IMR-90 (cell line): ENCODE measurements at regions not wholly inside any gene's neighbourhood (a gene's known extent, or its start where the extent isn't known, plus 50 kb on each side); places are given as distances from the start of the nearest gene placed in this dataset.

Experiments used
- ATAC-seq: fragments of 200-7000 bp; cut with Tn5 transposase; 2 replicates; pipeline ENCODE4 v1.9.1; 2020; ENCODE audit warnings: low read depth, mild to moderate bottlenecking, moderate library complexity
- BruUV-seq: library from RNA; stranded (reverse); fragments of 400-500 nt; replicated peaks from 2 replicates; lab custom pipeline; 2021; lab: Mats Ljungman, UMichigan
- CTCF ChIA-PET: fragments of 300-600 bp; formaldehyde crosslinking; extraction: SDS; loops from one replicate; lab custom pipeline; 2021; ENCODE audit warnings: antibody characterized with exemption; lab: Yijun Ruan, JAX
- POLR2A ChIA-PET: fragments of 300-600 bp; sonication (Branson Sonifier 250); formaldehyde crosslinking; loops from one replicate; lab custom pipeline; 2022; ENCODE audit warnings: antibody characterized with exemption; ENCODE audit not compliant: unreplicated experiment; lab: Charles Lee
- DNase-seq: peaks from one replicate; pipeline ENCODE4 v3.0.0; 2013
- H2AFZ ChIP-seq: replicated peaks from 2 replicates; pipeline ENCODE3; 2013; ENCODE audit warnings: low read length, mild to moderate bottlenecking; ENCODE audit not compliant: poor library complexity
- H2AK5ac ChIP-seq: 2 replicates; pipeline ENCODE4 v1.6.1; 2013; ENCODE audit warnings: low read depth, low read length, inconsistent platforms
- H2AK9ac ChIP-seq: replicated peaks from 2 replicates; pipeline ENCODE3; 2013; ENCODE audit warnings: mild to moderate bottlenecking, low read depth, low read length, moderate library complexity; ENCODE audit not compliant: poor library complexity
- H2BK120ac ChIP-seq: 2 replicates; pipeline ENCODE4 v1.6.1; 2013; ENCODE audit warnings: low read depth, low read length, inconsistent platforms
- H2BK15ac ChIP-seq: 3 replicates; pipeline ENCODE4 v1.6.1; 2013; ENCODE audit warnings: low read depth, low read length, inconsistent platforms
- H2BK20ac ChIP-seq: 2 replicates; pipeline ENCODE4 v1.6.1; 2013; ENCODE audit warnings: low read depth, mild to moderate bottlenecking, inconsistent platforms, low read length, moderate library complexity
- H2BK5ac ChIP-seq: 2 replicates; pipeline ENCODE4 v1.6.1; 2013; ENCODE audit warnings: mild to moderate bottlenecking, low read depth, low read length, inconsistent platforms; ENCODE audit not compliant: poor library complexity, severe bottlenecking
- H3K14ac ChIP-seq: replicated peaks from 2 replicates; pipeline ENCODE4 v1.6.1; 2013; ENCODE audit warnings: low read depth, low read length, inconsistent platforms
- H3K18ac ChIP-seq: 2 replicates; pipeline ENCODE4 v1.6.1; 2013; ENCODE audit warnings: low read depth, low read length, control low read depth
- H3K23ac ChIP-seq: 2 replicates; pipeline ENCODE4 v1.6.1; 2013; ENCODE audit warnings: low read depth, low read length, inconsistent platforms
- H3K27ac ChIP-seq: 2 replicates; pipeline ENCODE4 v1.5.1; 2013; ENCODE audit warnings: mild to moderate bottlenecking, control low read depth, low read length; ENCODE audit not compliant: insufficient read depth
- H3K27me3 ChIP-seq: 2 replicates; pipeline ENCODE4 v1.6.1; 2013; ENCODE audit warnings: low read length; ENCODE audit not compliant: control insufficient read depth, insufficient read depth
- H3K36me3 ChIP-seq: 2 replicates; pipeline ENCODE4 v1.6.1; 2013; ENCODE audit warnings: low read length, mixed read lengths; ENCODE audit not compliant: control insufficient read depth, insufficient read depth
- H3K4ac ChIP-seq: 2 replicates; pipeline ENCODE4 v1.6.1; 2013; ENCODE audit warnings: low read depth, low read length, inconsistent platforms
- H3K4me1 ChIP-seq: 2 replicates; pipeline ENCODE4 v1.6.1; 2013; ENCODE audit warnings: low read length, mixed read lengths; ENCODE audit not compliant: control insufficient read depth, insufficient read depth
- H3K4me2 ChIP-seq: 2 replicates; pipeline ENCODE4 v1.6.1; 2013; ENCODE audit warnings: low read depth, mild to moderate bottlenecking, control low read depth, low read length, moderate library complexity
- H3K4me3 ChIP-seq: 2 replicates; pipeline ENCODE4 v1.5.1; 2013; ENCODE audit warnings: low read depth, mild to moderate bottlenecking, control low read depth, low read length, moderate library complexity; ENCODE audit not compliant: insufficient read depth
- H3K56ac ChIP-seq: 2 replicates; pipeline ENCODE4 v1.6.1; 2013; ENCODE audit warnings: low read length, inconsistent platforms; ENCODE audit not compliant: insufficient read depth; ENCODE audit errors: extremely low read depth
- H3K79me1 ChIP-seq, 2 experiments: 2 replicates each; pipeline ENCODE4 v1.6.1; 2013; ENCODE audit warnings: low read length in 2 of 2, inconsistent platforms in 1 of 2, low read depth in 1 of 2
- H3K9ac ChIP-seq: 2 replicates; pipeline ENCODE4 v1.6.1; 2013; ENCODE audit warnings: low read depth, low read length, control low read depth
- H3K9me1 ChIP-seq: 2 replicates; pipeline ENCODE4 v1.6.1; 2013; ENCODE audit warnings: low read length, inconsistent platforms; ENCODE audit not compliant: insufficient read depth
- H3K9me3 ChIP-seq: 2 replicates; pipeline ENCODE4 v1.6.1; 2013; ENCODE audit warnings: low read length; ENCODE audit not compliant: control insufficient read depth, insufficient read depth
- H4K20me1 ChIP-seq: 2 replicates; pipeline ENCODE4 v1.6.1; 2013; ENCODE audit warnings: low read length, inconsistent platforms; ENCODE audit not compliant: insufficient read depth
- H4K5ac ChIP-seq: 2 replicates; pipeline ENCODE4 v1.6.1; 2013; ENCODE audit warnings: mild to moderate bottlenecking, low read depth, low read length, control low read depth
- H4K8ac ChIP-seq, 2 experiments: 2 replicates each; pipeline ENCODE4 v1.6.1; 2013; ENCODE audit warnings: low read depth in 2 of 2, low read length in 2 of 2, control low read depth in 1 of 2, inconsistent platforms in 1 of 2
- H4K91ac ChIP-seq: 2 replicates; pipeline ENCODE4 v1.6.1; 2013; ENCODE audit warnings: low read depth, low read length, inconsistent platforms; ENCODE audit not compliant: insufficient read depth
- BHLHE40 ChIP-seq: fragments of 150-350 bp; IDR thresholded peaks from 2 replicates; pipeline ENCODE4 v1.6.1; 2016; ENCODE audit warnings: mild to moderate bottlenecking, low read depth, low read length
- CTCF ChIP-seq: conservative IDR thresholded peaks from 2 replicates; pipeline ENCODE4 v1.5.1; 2012; ENCODE audit warnings: mild to moderate bottlenecking, low read depth, low read length, improper control_type of control experiment
- FOS ChIP-seq: fragments of 150-350 bp; IDR thresholded peaks from 2 replicates; pipeline ENCODE4 v1.6.1; 2016; ENCODE audit warnings: low read depth, low read length
- MXI1 ChIP-seq: IDR thresholded peaks from 2 replicates; pipeline ENCODE4 v1.6.1; 2012; ENCODE audit warnings: low read depth, mild to moderate bottlenecking, low read length, moderate library complexity, borderline replicate concordance
- RAD21 ChIP-seq: IDR thresholded peaks from 2 replicates; pipeline ENCODE4 v1.6.1; 2012; ENCODE audit warnings: low read length, improper control_type of control experiment
- WGBS, 2 experiments: methylation state at CpG; one replicate each; pipeline versions ENCODE4 v1.1.5 to v1.1.7; 2013; ENCODE audit warnings: missing lambda C conversion rate in 2 of 2; ENCODE audit not compliant: insufficient read length in 1 of 2; ENCODE audit errors: extremely low coverage in 2 of 2; 5-methylcytosine and 5-hydroxymethylcytosine counted together
- dilution Hi-C: fragments of 300-500 bp; cut with HindIII; formaldehyde crosslinking; loops from one replicate; pipeline ENCODE4 v1.14.3; 2018; ENCODE audit warnings: low sequenced_read_pairs; ENCODE audit not compliant: unreplicated experiment
- in situ Hi-C: fragments of 300-500 bp; cut with MboI; formaldehyde crosslinking; loops from 3 replicates; pipeline ENCODE4 v1.14.3; 2019; ENCODE audit warnings: low sequenced_read_pairs, inconsistent platforms, mixed read lengths
- intact Hi-C: fragments of 100-400 bp; cut with micrococcal nuclease; formaldehyde crosslinking; loops from 2 replicates; pipeline ENCODE4 v1.10.0; 2022

DNA sequence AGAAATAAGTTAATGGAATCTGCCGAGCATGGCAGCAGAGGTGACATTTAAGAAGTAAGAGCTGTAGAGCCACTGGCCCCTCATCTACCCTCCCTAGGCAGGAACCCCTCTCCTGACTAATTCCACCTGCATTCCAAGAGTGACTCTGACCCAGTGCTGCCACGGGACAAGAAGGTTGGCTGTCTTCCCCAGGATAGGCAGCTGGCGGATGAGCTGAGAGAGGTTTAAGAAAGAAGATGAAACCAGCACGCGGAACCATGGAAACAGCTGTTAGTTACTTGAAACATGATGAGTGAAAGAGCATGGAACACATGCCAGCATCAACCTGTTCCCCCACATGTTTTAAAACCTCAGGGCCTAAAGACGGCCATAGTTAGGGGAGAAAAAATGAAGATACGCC lies 74.1 kb downstream of the RND3 start:
- Histone ChIP-seq H3K36me3 (no peaks in the 10 kb centered on the region), H3K79me1 (no peaks in the 10 kb centered on the region), H2AK9ac (no peak overlapping the region), H3K9ac (no peak overlapping the region), H4K5ac (no peak overlapping the region), H3K18ac (no peak overlapping the region), H2BK20ac (no peak overlapping the region), H3K27me3 (no peaks in the 10 kb centered on the region), H2BK15ac (no peak overlapping the region; the same call in 2 of the 3 replicates), H2AK5ac (no peak overlapping the region), H3K23ac (no peak overlapping the region), H4K20me1 (no peaks in the 10 kb centered on the region), H2AFZ (no peak overlapping the region), H3K56ac (no peak overlapping the region), H3K14ac (no peak overlapping the region), H4K91ac (no peak overlapping the region; the same call in 1 of the 2 replicates), H3K9me3 (no peaks in the 10 kb centered on the region), H4K8ac (no peak overlapping the region), H3K4me1 (peaks cover 7% of the 10 kb centered on the region), H3K4me2 (no peak overlapping the region), H2BK120ac (no peak overlapping the region), H3K27ac (no peak overlapping the region), H2BK5ac (no peak overlapping the region), H3K9me1 (peaks cover 6% of the 10 kb centered on the region; the same call in 1 of the 2 replicates), H3K4me3 (no peak overlapping the region), H3K4ac (no peak overlapping the region; the same call in 1 of the 2 replicates)
- ChIA-PET CTCF (interaction anchor here (0.6 kb wide), 1 partner anchor 17 kb away, joined by 3 read pairs; no protein-coding TSS in a partner anchor), POLR2A (no interaction called here)
- intact Hi-C loops: no loop called here
- dilution Hi-C loops: no loop called here
- DNase-seq (no peak), ATAC-seq (no peak)
- WGBS, 2 experiments: no CpG with 5 or more reads among the region's 7 CpGs
- BruUV-seq: no TSS peak
- TF ChIP-seq BHLHE40: no peak
- no peak for TF ChIP-seq RAD21
- TF ChIP-seq MXI1: no peak
- TF ChIP-seq FOS: no peak
- TF ChIP-seq CTCF: no peak
- in situ Hi-C loops: no loop called here
